Tongue (tissue), 1 donor: ENCODE measurements at regions not wholly inside any gene's neighbourhood (a gene's known extent, or its start where the extent isn't known, plus 50 kb on each side); places are given as distances from the start of the nearest gene placed in this dataset.

Experiments used
- DNase-seq: peaks from one replicate; pipeline ENCODE4 v3.0.0-alpha.2; 2015

- DNase-seq = no peak
These were observed 878.5 kb downstream of the PCDH18 start for GRCh38 chr4:136653640-136654406.

GRCh38 chr4:136651932-136652331, 880.4 kb downstream of the PCDH18 start:
- no peak for DNase-seq

- no peak for DNase-seq
These were observed 881.0 kb downstream of the PCDH18 start for GRCh38 chr4:136651278-136651667.

- no peak for DNase-seq
These were observed 881.6 kb downstream of the PCDH18 start for GRCh38 chr4:136650541-136651277.

GRCh38 chr4:136644279-136644678, 888.0 kb downstream of the PCDH18 start:
- DNase-seq = no peak

- DNase-seq = no peak
These were observed 888.9 kb downstream of the PCDH18 start for GRCh38 chr4:136643416-136643815.

- no peak for DNase-seq
These were observed 895.1 kb downstream of the PCDH18 start for GRCh38 chr4:136637071-136637777.

GRCh38 chr4:136636155-136636554, 896.1 kb downstream of the PCDH18 start:
- DNase-seq = no peak

GRCh38 chr4:136634121-136634520, 898.2 kb downstream of the PCDH18 start:
- no peak for DNase-seq

GRCh38 chr4:136599890-136600289, 932.4 kb downstream of the PCDH18 start:
- DNase-seq = no peak

- DNase-seq = no peak
These were observed 941.9 kb downstream of the PCDH18 start for GRCh38 chr4:136590440-136590839.

GRCh38 chr4:136583567-136583966, 948.7 kb downstream of the PCDH18 start:
- no peak for DNase-seq

GRCh38 chr4:136581119-136581518, 951.2 kb downstream of the PCDH18 start:
- no peak for DNase-seq

GRCh38 chr4:136575146-136575545, 957.1 kb downstream of the PCDH18 start:
- no peak for DNase-seq

GRCh38 chr4:136573460-136573859, 958.8 kb downstream of the PCDH18 start:
- DNase-seq = no peak

GRCh38 chr4:136571315-136571714, 961.0 kb downstream of the PCDH18 start:
- no peak for DNase-seq

- no peak for DNase-seq
These were observed 969.5 kb downstream of the PCDH18 start for GRCh38 chr4:136562834-136563233.

- peak; percentile 67 for DNase-seq
These were observed 973.3 kb downstream of the PCDH18 start for GRCh38 chr4:136558940-136559494.

- no peak for DNase-seq
These were observed 974.9 kb downstream of the PCDH18 start for GRCh38 chr4:136557396-136557795.

GRCh38 chr4:136554033-136554432, 978.3 kb downstream of the PCDH18 start:
- DNase-seq = no peak

GRCh38 chr4:136551753-136552152, 980.5 kb downstream of the PCDH18 start:
- DNase-seq = no peak

- no peak for DNase-seq
These were observed 991.5 kb downstream of the PCDH18 start for GRCh38 chr4:136540747-136541146.

- no peak for DNase-seq
These were observed 1004.2 kb downstream of the PCDH18 start for GRCh38 chr4:136528131-136528530.
